Loucy (cell line): ENCODE measurements at regions not wholly inside any gene's neighbourhood (a gene's known extent, or its start where the extent isn't known, plus 50 kb on each side); places are given as distances from the start of the nearest gene placed in this dataset.

Experiments used
- H2AFZ ChIP-seq: fragments of 200-600 bp; sonication (generic); 2 replicates; pipeline ENCODE4 v1.6.0; 2016; ENCODE audit warnings: antibody characterized with exemption, mild to moderate bottlenecking, low read length, moderate library complexity
- H3F3A ChIP-seq: fragments of 200-600 bp; 2 replicates; pipeline ENCODE4 v1.6.0; 2016; ENCODE audit warnings: antibody characterized with exemption, low read depth, mild to moderate bottlenecking
- H3K27me3 ChIP-seq: fragments of 200-600 bp; sonication (generic); 2 replicates; pipeline ENCODE4 v1.6.1; 2014; ENCODE audit warnings: low read length, mild to moderate bottlenecking; ENCODE audit not compliant: insufficient read depth, poor library complexity, severe bottlenecking
- H3K36me3 ChIP-seq: fragments of 200-600 bp; sonication (generic); 2 replicates; pipeline ENCODE4 v1.6.1; 2016; ENCODE audit warnings: low read length; ENCODE audit not compliant: insufficient read depth
- H3K4me1 ChIP-seq: fragments of 200-600 bp; sonication (generic); 2 replicates; pipeline ENCODE4 v1.5.1; 2014; ENCODE audit warnings: low read length, mild to moderate bottlenecking; ENCODE audit not compliant: insufficient read depth, poor library complexity, severe bottlenecking
- H3K4me2 ChIP-seq: fragments of 200-600 bp; sonication (generic); 2 replicates; pipeline ENCODE4 v1.6.0; 2014; ENCODE audit warnings: antibody characterized with exemption, low read length, low read depth, mild to moderate bottlenecking; ENCODE audit not compliant: poor library complexity, severe bottlenecking
- H3K4me3 ChIP-seq: fragments of 200-600 bp; sonication (generic); 2 replicates; pipeline ENCODE4 v1.5.1; 2014; ENCODE audit warnings: low read length, mild to moderate bottlenecking, mixed read lengths; ENCODE audit not compliant: poor library complexity, severe bottlenecking
- H3K79me2 ChIP-seq: fragments of 200-600 bp; sonication (generic); 2 replicates; pipeline ENCODE4 v1.6.1; 2014; ENCODE audit warnings: low read length; ENCODE audit not compliant: insufficient read depth
- H3K9ac ChIP-seq: fragments of 200-600 bp; sonication (generic); 2 replicates; pipeline ENCODE4 v1.6.0; 2014; ENCODE audit warnings: mild to moderate bottlenecking, low read depth, low read length, moderate library complexity; ENCODE audit not compliant: poor library complexity, severe bottlenecking
- H3K9me2 ChIP-seq: fragments of 200-600 bp; sonication (generic); replicated peaks from 2 replicates; pipeline ENCODE4 v1.6.1; 2016; ENCODE audit warnings: low read depth, low read length, mixed read lengths
- H3K9me3 ChIP-seq: fragments of 200-600 bp; sonication (generic); 2 replicates; pipeline ENCODE4 v1.6.1; 2014; ENCODE audit warnings: mild to moderate bottlenecking, antibody characterized with exemption, low read length, low read depth; ENCODE audit not compliant: insufficient read depth
- H4K20me1 ChIP-seq: fragments of 200-600 bp; sonication (generic); 2 replicates; pipeline ENCODE4 v1.6.0; 2014; ENCODE audit warnings: antibody characterized with exemption, low read length, mild to moderate bottlenecking; ENCODE audit not compliant: insufficient read depth, poor library complexity, severe bottlenecking
- CTCF ChIP-seq: fragments of 200-600 bp; sonication (generic); conservative IDR thresholded peaks from 2 replicates; pipeline ENCODE4 v1.5.1; 2014; ENCODE audit warnings: mild to moderate bottlenecking, antibody characterized with exemption, low read length
- EZH2phosphoT487 ChIP-seq: fragments of 200-600 bp; IDR thresholded peaks from 2 replicates; pipeline ENCODE4 v1.6.1; 2018; ENCODE audit warnings: antibody characterized with exemption, mild to moderate bottlenecking, moderate library complexity, borderline replicate concordance

DNA sequence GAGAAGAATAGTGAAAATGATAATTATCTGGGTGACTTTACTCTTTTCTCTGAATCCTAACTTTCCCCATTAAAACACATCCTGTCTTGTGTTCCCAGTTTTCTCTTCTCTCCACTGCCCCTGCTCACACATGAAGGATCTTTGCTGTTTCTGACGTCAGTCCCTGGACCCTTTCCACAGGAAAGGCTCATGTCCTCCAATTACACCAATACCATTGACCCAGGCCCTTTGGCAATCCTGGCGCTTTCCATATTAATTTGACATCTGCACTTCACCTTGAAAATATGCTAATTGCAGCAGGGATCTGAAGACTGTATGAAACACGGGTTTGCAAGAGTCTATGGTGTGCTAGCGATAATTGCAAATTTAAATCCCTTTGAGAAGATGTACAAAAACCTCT is 170.2 kb upstream of the GOT2 start:
- Histone ChIP-seq H3K4me3 (no peak overlapping the region), H2AFZ (no peak overlapping the region), H3K9ac (no peak overlapping the region), H3F3A (no peaks in the 10 kb centered on the region), H3K4me2 (no peak overlapping the region), H3K27me3 (no peaks in the 10 kb centered on the region), H3K36me3 (no peaks in the 10 kb centered on the region), H4K20me1 (no peaks in the 10 kb centered on the region), H3K9me3 (no peaks in the 10 kb centered on the region), H3K9me2 (no peaks in the 10 kb centered on the region), H3K79me2 (no peaks in the 10 kb centered on the region), H3K4me1 (no peaks in the 10 kb centered on the region)
- TF ChIP-seq CTCF: no peak
- no peak for TF ChIP-seq EZH2phosphoT487

DNA sequence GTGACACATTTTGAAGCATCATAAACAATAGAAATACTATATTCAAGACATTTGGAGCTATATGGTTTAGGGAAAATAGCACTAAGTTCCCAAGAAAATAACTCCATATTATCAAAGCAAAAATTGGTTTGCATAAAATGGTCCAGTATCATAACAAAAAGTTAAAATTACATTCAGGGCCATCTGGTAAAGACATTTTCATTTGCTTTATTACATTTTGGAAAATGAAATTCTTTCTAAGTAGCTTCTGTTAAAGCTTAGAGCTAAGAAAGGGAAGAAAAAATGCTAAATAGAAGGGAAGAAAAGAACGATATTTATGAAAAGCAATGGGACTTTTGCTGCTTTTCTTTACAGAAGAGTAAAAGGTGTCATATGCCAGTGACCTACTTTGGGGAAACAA is 155.4 kb upstream of the GOT2 start:
- H3K4me3 ChIP-seq: no peak overlapping the region
- no peak overlapping the region for H3K4me2 ChIP-seq
- TF ChIP-seq CTCF (no peak), EZH2phosphoT487 (no peak)
- no peaks in the 10 kb centered on the region for H3K9me3 ChIP-seq
- no peak overlapping the region for H2AFZ ChIP-seq
- H4K20me1 ChIP-seq: no peaks in the 10 kb centered on the region
- no peaks in the 10 kb centered on the region for H3K9me2 ChIP-seq
- no peaks in the 10 kb centered on the region for H3K79me2 ChIP-seq
- H3K9ac ChIP-seq: no peak overlapping the region
- H3F3A ChIP-seq: no peaks in the 10 kb centered on the region
- no peaks in the 10 kb centered on the region for H3K36me3 ChIP-seq
- no peaks in the 10 kb centered on the region for H3K27me3 ChIP-seq
- no peaks in the 10 kb centered on the region for H3K4me1 ChIP-seq

GRCh38 chr16:58885528-58886170 is 151.5 kb upstream of the GOT2 start:
- no peak for TF ChIP-seq EZH2phosphoT487
- no peak for TF ChIP-seq CTCF
- no peaks in the 10 kb centered on the region for H3K9me2 ChIP-seq

More at GRCh38 chr16:58885528-58886170, 151.5 kb upstream of the GOT2 start:
- no peaks in the 10 kb centered on the region for H3F3A ChIP-seq
- no peak overlapping the region for H3K9ac ChIP-seq
- H3K27me3 ChIP-seq: no peaks in the 10 kb centered on the region
- no peak overlapping the region for H3K4me2 ChIP-seq
- no peaks in the 10 kb centered on the region for H3K36me3 ChIP-seq
- no peak overlapping the region for H2AFZ ChIP-seq
- H4K20me1 ChIP-seq: no peaks in the 10 kb centered on the region
- no peak overlapping the region for H3K4me3 ChIP-seq
- H3K4me1 ChIP-seq: no peaks in the 10 kb centered on the region
- no peaks in the 10 kb centered on the region for H3K9me3 ChIP-seq
- no peaks in the 10 kb centered on the region for H3K79me2 ChIP-seq
